ENCODE measurements at regions not wholly inside any gene's neighbourhood (a gene's known extent, or its start where the extent isn't known, plus 50 kb on each side); places are given as distances from the start of the nearest gene placed in this dataset.

- intact Hi-C loops (cut with DNase I), result no loop called here
- Histone ChIP-seq H3K4me3 (no peak overlapping the region), H3K9me3 (no peaks in the 10 kb centered on the region), H3K27ac (no peak overlapping the region), H3K27me3 (replicated peaks; ENCODE audit: insufficient read depth) (no peaks in the 10 kb centered on the region), H3K36me3 (no peaks in the 10 kb centered on the region), H3K4me1 (replicated peaks) (no peaks in the 10 kb centered on the region)
- TF ChIP-seq POLR2AphosphoS5 (IDR thresholded peaks at IDR 0.05), result no peak
- no peak for TF ChIP-seq POLR2A (IDR thresholded peaks at IDR 0.05)
- no peak for TF ChIP-seq CTCF (IDR thresholded peaks at IDR 0.05)
- WGBS, result 91% methylated on average over 15 of the region's 15 CpGs
- DNase-seq (ENCODE audit: low spot score), result no peak
These were observed 159.2 kb downstream of the INHBB start for GRCh38 chr2:120504936-120505705.

GRCh38 chr2:120508567-120509041 lies 162.7 kb downstream of the INHBB start:
- no peak for DNase-seq (ENCODE audit: low spot score)
- no peak overlapping the region for H3K4me3 ChIP-seq
- TF ChIP-seq CTCF (IDR thresholded peaks at IDR 0.05) (no peak), POLR2A (IDR thresholded peaks at IDR 0.05) (no peak), POLR2AphosphoS5 (IDR thresholded peaks at IDR 0.05) (no peak)
- H3K9me3 ChIP-seq, result no peaks in the 10 kb centered on the region
- H3K27ac ChIP-seq, result no peak overlapping the region
- intact Hi-C loops (cut with DNase I), result no loop called here
- WGBS, result 73% methylated on average over 7 of the region's 7 CpGs
- no peaks in the 10 kb centered on the region for H3K36me3 ChIP-seq
- H3K27me3 ChIP-seq (replicated peaks; ENCODE audit: insufficient read depth), result no peaks in the 10 kb centered on the region
- peaks cover 3% of the 10 kb centered on the region for H3K4me1 ChIP-seq (replicated peaks)

- H3K4me1 ChIP-seq (replicated peaks), result peaks cover 3% of the 10 kb centered on the region
- WGBS, result 96% methylated on average over 14 of the region's 14 CpGs
- no peaks in the 10 kb centered on the region for H3K9me3 ChIP-seq
- no peak overlapping the region for H3K4me3 ChIP-seq
- intact Hi-C loops (cut with DNase I), result no loop called here
- no peak for TF ChIP-seq POLR2A (IDR thresholded peaks at IDR 0.05)
- TF ChIP-seq POLR2AphosphoS5 (IDR thresholded peaks at IDR 0.05), result no peak
- no peak for TF ChIP-seq CTCF (IDR thresholded peaks at IDR 0.05)
- H3K36me3 ChIP-seq, result no peaks in the 10 kb centered on the region
- no peak for DNase-seq (ENCODE audit: low spot score)
- no peak overlapping the region for H3K27ac ChIP-seq
- no peaks in the 10 kb centered on the region for H3K27me3 ChIP-seq (replicated peaks; ENCODE audit: insufficient read depth)
These were observed 163.4 kb downstream of the INHBB start for GRCh38 chr2:120509213-120509815.

GRCh38 chr2:120509991-120510735 lies 164.2 kb downstream of the INHBB start:
- WGBS, result 95% methylated on average over 10 of the region's 10 CpGs
- TF ChIP-seq POLR2AphosphoS5 (IDR thresholded peaks at IDR 0.05) (no peak), POLR2A (IDR thresholded peaks at IDR 0.05) (no peak), CTCF (IDR thresholded peaks at IDR 0.05) (no peak)
- Histone ChIP-seq H3K27me3 (replicated peaks; ENCODE audit: insufficient read depth) (no peaks in the 10 kb centered on the region), H3K27ac (no peak overlapping the region), H3K4me3 (no peak overlapping the region), H3K36me3 (no peaks in the 10 kb centered on the region), H3K4me1 (replicated peaks) (peaks cover 3% of the 10 kb centered on the region), H3K9me3 (no peaks in the 10 kb centered on the region)
- intact Hi-C loops (cut with DNase I), result no loop called here
- DNase-seq (ENCODE audit: low spot score), result no peak
